Lower leg skin (tissue), 3 donors: ENCODE measurements at regions not wholly inside any gene's neighbourhood (a gene's known extent, or its start where the extent isn't known, plus 50 kb on each side); places are given as distances from the start of the nearest gene placed in this dataset.

ENCODE experiments used
- POLR2A ChIP-seq, 2 donors: fragments of 450-650 bp; IDR thresholded peaks; one replicate each; pipeline ENCODE4 v1.6.1; 2016 to 2017; ENCODE audit warnings: antibody characterized with exemption in 2 of 2, mild to moderate bottlenecking in 1 of 2, moderate library complexity in 1 of 2
- TF ChIP-seq, protein P1 (sequence below), 3 donors: fragments of 450-650 bp; IDR thresholded peaks; one replicate each; pipeline ENCODE4 v1.5.1; 2016; ENCODE audit warnings: antibody characterized with exemption in 3 of 3, mild to moderate bottlenecking in 3 of 3, moderate library complexity in 2 of 3

DNA sequence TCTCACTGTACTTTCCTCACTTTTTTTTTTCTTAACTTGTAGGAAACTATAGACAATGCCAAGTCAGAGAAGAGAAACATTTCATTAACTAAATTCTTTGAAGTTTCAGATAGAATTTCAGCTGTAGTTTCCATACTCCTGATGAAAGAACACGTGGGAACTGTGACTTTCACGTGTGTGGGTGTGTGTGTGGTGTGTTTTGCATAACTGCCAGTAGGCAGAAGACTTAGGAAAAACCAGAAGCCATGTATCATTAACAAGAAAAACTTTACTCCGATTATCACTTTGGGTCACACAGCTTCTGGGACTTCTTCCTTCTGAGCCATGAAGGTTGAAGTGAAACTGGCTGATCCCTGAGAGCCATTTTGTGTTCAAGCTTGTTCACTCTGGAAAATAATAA, 483.3 kb downstream of the TFAP2B start:
- TF ChIP-seq, protein P1, sequence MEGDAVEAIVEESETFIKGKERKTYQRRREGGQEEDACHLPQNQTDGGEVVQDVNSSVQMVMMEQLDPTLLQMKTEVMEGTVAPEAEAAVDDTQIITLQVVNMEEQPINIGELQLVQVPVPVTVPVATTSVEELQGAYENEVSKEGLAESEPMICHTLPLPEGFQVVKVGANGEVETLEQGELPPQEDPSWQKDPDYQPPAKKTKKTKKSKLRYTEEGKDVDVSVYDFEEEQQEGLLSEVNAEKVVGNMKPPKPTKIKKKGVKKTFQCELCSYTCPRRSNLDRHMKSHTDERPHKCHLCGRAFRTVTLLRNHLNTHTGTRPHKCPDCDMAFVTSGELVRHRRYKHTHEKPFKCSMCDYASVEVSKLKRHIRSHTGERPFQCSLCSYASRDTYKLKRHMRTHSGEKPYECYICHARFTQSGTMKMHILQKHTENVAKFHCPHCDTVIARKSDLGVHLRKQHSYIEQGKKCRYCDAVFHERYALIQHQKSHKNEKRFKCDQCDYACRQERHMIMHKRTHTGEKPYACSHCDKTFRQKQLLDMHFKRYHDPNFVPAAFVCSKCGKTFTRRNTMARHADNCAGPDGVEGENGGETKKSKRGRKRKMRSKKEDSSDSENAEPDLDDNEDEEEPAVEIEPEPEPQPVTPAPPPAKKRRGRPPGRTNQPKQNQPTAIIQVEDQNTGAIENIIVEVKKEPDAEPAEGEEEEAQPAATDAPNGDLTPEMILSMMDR (IDR thresholded peaks at IDR 0.05), result no peak
- no peak for TF ChIP-seq POLR2A (IDR thresholded peaks at IDR 0.05)
